ENCODE measurements at regions not wholly inside any gene's neighbourhood (a gene's known extent, or its start where the extent isn't known, plus 50 kb on each side); places are given as distances from the start of the nearest gene placed in this dataset.

DNA sequence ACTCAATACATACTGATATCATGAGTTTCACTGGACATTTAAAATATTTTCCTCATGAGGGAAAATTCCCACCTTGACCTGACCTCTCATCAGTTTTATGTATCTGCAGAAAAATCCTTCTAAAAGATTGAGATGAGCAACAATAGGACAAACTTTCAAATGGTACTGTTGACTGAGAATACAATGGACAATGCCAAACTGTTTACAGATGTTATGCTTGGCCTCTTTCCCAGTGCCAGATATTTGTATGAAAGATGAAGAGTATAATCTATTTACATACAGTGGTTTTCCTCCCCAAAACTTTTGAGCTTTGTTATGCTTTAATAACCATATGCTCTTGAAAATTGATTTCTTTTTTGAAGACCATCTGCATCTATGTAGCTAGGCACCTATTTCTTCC, 245.1 kb upstream of the RSPO3 start:
- intact Hi-C loops (cut with micrococcal nuclease), result no loop called here

More for the DNA sequence above, 245.1 kb upstream of the RSPO3 start:
- POLR2A ChIA-PET, result no interaction called here
- Histone ChIP-seq H3K27ac (ENCODE audit: low read depth, low read length) (no peak overlapping the region), H3K4me1 (ENCODE audit: control insufficient read depth in 1 of 2, insufficient read depth in 2 of 2, low read length in 2 of 2) (no peaks in the 10 kb centered on the region), H3K9ac (ENCODE audit: low read length) (no peak overlapping the region), H3K4me3 (replicated peaks in 1 of 2; ENCODE audit: low read depth in 1 of 2, low read length in 2 of 2) (no peak overlapping the region), H3K27me3 (ENCODE audit: insufficient read depth, low read length) (peaks cover 18% of the 10 kb centered on the region), H3K36me3 (ENCODE audit: control insufficient read depth in 1 of 2, insufficient read depth in 2 of 2, low read length in 2 of 2) (no peaks in the 10 kb centered on the region), H3K79me2 (ENCODE audit: insufficient read depth, low read length) (no peaks in the 10 kb centered on the region), H4K20me1 (ENCODE audit: insufficient read depth) (no peaks in the 10 kb centered on the region), H3K9me3 (ENCODE audit: control insufficient read depth in 1 of 2, insufficient read depth in 1 of 2, low read depth in 1 of 2, low read length in 2 of 2) (no peaks in the 10 kb centered on the region), H3K9me2 (ENCODE audit: insufficient read depth) (no peaks in the 10 kb centered on the region), H3K4me2 (ENCODE audit: low read length) (no peak overlapping the region), H2AFZ (ENCODE audit: low read depth, low read length, poor library complexity, severe bottlenecking) (no peak overlapping the region)
- RAD21 ChIA-PET (ENCODE audit: low non-redundant PET in 1 of 2, low total read pairs in 2 of 2, uncharacterized antibody in 2 of 2, unreplicated experiment in 2 of 2), result no interaction called here
- no peak for ATAC-seq
- DNase-seq (ENCODE audit: low read depth, low spot score), result no peak
- CTCF ChIA-PET, result no interaction called here
- TF ChIP-seq SIN3A (IDR thresholded peaks at IDR 0.05; ENCODE audit: low read depth), result no peak
- no peak for TF ChIP-seq TCF7L2 (IDR thresholded peaks at IDR 0.05; ENCODE audit: borderline replicate concordance, extremely low read depth, insufficient read depth, insufficient read length)
- no peak for TF ChIP-seq RAD21 (IDR thresholded peaks at IDR 0.05; ENCODE audit: low read depth)
- TF ChIP-seq POLR2AphosphoS5 (IDR thresholded peaks at IDR 0.05; ENCODE audit: low read depth, low read length), result no peak
- no peak for TF ChIP-seq EZH2phosphoT487 (IDR thresholded peaks at IDR 0.05; ENCODE audit: borderline replicate concordance)
- TF ChIP-seq, protein P1, sequence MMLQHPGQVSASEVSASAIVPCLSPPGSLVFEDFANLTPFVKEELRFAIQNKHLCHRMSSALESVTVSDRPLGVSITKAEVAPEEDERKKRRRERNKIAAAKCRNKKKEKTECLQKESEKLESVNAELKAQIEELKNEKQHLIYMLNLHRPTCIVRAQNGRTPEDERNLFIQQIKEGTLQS (IDR thresholded peaks at IDR 0.05), result no peak
- no peak for TF ChIP-seq ZFX (IDR thresholded peaks at IDR 0.05)
- TF ChIP-seq SP1 (IDR thresholded peaks at IDR 0.05; ENCODE audit: low read depth), result no peak
- no peak for TF ChIP-seq CBX3 (IDR thresholded peaks at IDR 0.05; ENCODE audit: low read depth)
- TF ChIP-seq EZH2 (IDR thresholded peaks at IDR 0.05), result no peak
- no peak for TF ChIP-seq EGR1 (IDR thresholded peaks at IDR 0.05; ENCODE audit: low read depth)
- TF ChIP-seq, protein P2, sequence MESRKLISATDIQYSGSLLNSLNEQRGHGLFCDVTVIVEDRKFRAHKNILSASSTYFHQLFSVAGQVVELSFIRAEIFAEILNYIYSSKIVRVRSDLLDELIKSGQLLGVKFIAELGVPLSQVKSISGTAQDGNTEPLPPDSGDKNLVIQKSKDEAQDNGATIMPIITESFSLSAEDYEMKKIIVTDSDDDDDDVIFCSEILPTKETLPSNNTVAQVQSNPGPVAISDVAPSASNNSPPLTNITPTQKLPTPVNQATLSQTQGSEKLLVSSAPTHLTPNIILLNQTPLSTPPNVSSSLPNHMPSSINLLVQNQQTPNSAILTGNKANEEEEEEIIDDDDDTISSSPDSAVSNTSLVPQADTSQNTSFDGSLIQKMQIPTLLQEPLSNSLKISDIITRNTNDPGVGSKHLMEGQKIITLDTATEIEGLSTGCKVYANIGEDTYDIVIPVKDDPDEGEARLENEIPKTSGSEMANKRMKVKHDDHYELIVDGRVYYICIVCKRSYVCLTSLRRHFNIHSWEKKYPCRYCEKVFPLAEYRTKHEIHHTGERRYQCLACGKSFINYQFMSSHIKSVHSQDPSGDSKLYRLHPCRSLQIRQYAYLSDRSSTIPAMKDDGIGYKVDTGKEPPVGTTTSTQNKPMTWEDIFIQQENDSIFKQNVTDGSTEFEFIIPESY (IDR thresholded peaks at IDR 0.05; ENCODE audit: extremely low read depth, insufficient replicate concordance, low read length), result no peak
- TF ChIP-seq, protein P3, sequence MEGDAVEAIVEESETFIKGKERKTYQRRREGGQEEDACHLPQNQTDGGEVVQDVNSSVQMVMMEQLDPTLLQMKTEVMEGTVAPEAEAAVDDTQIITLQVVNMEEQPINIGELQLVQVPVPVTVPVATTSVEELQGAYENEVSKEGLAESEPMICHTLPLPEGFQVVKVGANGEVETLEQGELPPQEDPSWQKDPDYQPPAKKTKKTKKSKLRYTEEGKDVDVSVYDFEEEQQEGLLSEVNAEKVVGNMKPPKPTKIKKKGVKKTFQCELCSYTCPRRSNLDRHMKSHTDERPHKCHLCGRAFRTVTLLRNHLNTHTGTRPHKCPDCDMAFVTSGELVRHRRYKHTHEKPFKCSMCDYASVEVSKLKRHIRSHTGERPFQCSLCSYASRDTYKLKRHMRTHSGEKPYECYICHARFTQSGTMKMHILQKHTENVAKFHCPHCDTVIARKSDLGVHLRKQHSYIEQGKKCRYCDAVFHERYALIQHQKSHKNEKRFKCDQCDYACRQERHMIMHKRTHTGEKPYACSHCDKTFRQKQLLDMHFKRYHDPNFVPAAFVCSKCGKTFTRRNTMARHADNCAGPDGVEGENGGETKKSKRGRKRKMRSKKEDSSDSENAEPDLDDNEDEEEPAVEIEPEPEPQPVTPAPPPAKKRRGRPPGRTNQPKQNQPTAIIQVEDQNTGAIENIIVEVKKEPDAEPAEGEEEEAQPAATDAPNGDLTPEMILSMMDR (IDR thresholded peaks at IDR 0.05 in 2 of 3, conservative IDR thresholded peaks at IDR 0.05 in 1 of 3; ENCODE audit: borderline replicate concordance in 1 of 3, insufficient read depth in 1 of 3, low read depth in 2 of 3, low read length in 2 of 3), result no peak
- TF ChIP-seq, protein P4, sequence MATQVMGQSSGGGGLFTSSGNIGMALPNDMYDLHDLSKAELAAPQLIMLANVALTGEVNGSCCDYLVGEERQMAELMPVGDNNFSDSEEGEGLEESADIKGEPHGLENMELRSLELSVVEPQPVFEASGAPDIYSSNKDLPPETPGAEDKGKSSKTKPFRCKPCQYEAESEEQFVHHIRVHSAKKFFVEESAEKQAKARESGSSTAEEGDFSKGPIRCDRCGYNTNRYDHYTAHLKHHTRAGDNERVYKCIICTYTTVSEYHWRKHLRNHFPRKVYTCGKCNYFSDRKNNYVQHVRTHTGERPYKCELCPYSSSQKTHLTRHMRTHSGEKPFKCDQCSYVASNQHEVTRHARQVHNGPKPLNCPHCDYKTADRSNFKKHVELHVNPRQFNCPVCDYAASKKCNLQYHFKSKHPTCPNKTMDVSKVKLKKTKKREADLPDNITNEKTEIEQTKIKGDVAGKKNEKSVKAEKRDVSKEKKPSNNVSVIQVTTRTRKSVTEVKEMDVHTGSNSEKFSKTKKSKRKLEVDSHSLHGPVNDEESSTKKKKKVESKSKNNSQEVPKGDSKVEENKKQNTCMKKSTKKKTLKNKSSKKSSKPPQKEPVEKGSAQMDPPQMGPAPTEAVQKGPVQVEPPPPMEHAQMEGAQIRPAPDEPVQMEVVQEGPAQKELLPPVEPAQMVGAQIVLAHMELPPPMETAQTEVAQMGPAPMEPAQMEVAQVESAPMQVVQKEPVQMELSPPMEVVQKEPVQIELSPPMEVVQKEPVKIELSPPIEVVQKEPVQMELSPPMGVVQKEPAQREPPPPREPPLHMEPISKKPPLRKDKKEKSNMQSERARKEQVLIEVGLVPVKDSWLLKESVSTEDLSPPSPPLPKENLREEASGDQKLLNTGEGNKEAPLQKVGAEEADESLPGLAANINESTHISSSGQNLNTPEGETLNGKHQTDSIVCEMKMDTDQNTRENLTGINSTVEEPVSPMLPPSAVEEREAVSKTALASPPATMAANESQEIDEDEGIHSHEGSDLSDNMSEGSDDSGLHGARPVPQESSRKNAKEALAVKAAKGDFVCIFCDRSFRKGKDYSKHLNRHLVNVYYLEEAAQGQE (IDR thresholded peaks at IDR 0.05; ENCODE audit: low read depth), result no peak
- no peak for TF ChIP-seq SRF (IDR thresholded peaks at IDR 0.05; ENCODE audit: low read depth)
- no peak for TF ChIP-seq YY1 (IDR thresholded peaks at IDR 0.05; ENCODE audit: extremely low read depth, insufficient replicate concordance, low read depth, low read length)
- TF ChIP-seq ELF1 (IDR thresholded peaks at IDR 0.05; ENCODE audit: borderline replicate concordance, low read depth), result no peak
- TF ChIP-seq, protein P5, sequence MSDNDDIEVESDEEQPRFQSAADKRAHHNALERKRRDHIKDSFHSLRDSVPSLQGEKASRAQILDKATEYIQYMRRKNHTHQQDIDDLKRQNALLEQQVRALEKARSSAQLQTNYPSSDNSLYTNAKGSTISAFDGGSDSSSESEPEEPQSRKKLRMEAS (IDR thresholded peaks at IDR 0.05), result no peak
- BruUV-seq (replicated peaks), result no TSS peak
